GM23248 (cell line): ENCODE measurements at regions not wholly inside any gene's neighbourhood (a gene's known extent, or its start where the extent isn't known, plus 50 kb on each side); places are given as distances from the start of the nearest gene placed in this dataset.

ENCODE experiments used
- DNase-seq: peaks from one replicate; pipeline ENCODE4 v3.0.0-alpha.2; 2015
- H2AFZ ChIP-seq: fragments of 200-600 bp; sonication (generic); 2 replicates; pipeline ENCODE4 v1.6.1; 2016; ENCODE audit warnings: antibody characterized with exemption
- H3F3A ChIP-seq: fragments of 200-600 bp; sonication (generic); 2 replicates; pipeline ENCODE4 v1.6.1; 2016; ENCODE audit warnings: mild to moderate bottlenecking, antibody characterized with exemption, mixed run types; ENCODE audit not compliant: insufficient read depth
- H3K27ac ChIP-seq: fragments of 200-600 bp; sonication (generic); 2 replicates; pipeline ENCODE4 v1.5.1; 2016; ENCODE audit warnings: mild to moderate bottlenecking
- H3K27me3 ChIP-seq: fragments of 200-600 bp; sonication (generic); replicated peaks from 2 replicates; pipeline ENCODE4 v1.6.1; 2016; ENCODE audit warnings: mild to moderate bottlenecking; ENCODE audit not compliant: insufficient read depth
- H3K36me3 ChIP-seq: fragments of 200-600 bp; sonication (generic); 2 replicates; pipeline ENCODE4 v1.6.1; 2016; ENCODE audit warnings: low read depth, mild to moderate bottlenecking
- H3K4me1 ChIP-seq: fragments of 200-600 bp; sonication (generic); 2 replicates; pipeline ENCODE4 v1.6.1; 2016; ENCODE audit warnings: mild to moderate bottlenecking; ENCODE audit not compliant: insufficient read depth
- H3K4me2 ChIP-seq: fragments of 200-600 bp; sonication (generic); one replicate; pipeline ENCODE4 v1.6.1; 2016; ENCODE audit warnings: mild to moderate bottlenecking; ENCODE audit not compliant: unreplicated experiment
- H3K4me3 ChIP-seq: fragments of 200-600 bp; sonication (generic); 2 replicates; pipeline ENCODE4 v1.5.1; 2016; ENCODE audit warnings: mild to moderate bottlenecking
- H3K79me2 ChIP-seq: fragments of 200-600 bp; sonication (generic); 2 replicates; pipeline ENCODE4 v1.6.1; 2016; ENCODE audit warnings: mild to moderate bottlenecking; ENCODE audit not compliant: insufficient read depth
- H3K9ac ChIP-seq: fragments of 200-600 bp; sonication (generic); 2 replicates; pipeline ENCODE4 v1.6.1; 2016; ENCODE audit warnings: mild to moderate bottlenecking
- H3K9me2 ChIP-seq: fragments of 200-600 bp; sonication (generic); 2 replicates; pipeline ENCODE4 v1.6.1; 2016; ENCODE audit warnings: mixed run types, mild to moderate bottlenecking, moderate library complexity; ENCODE audit not compliant: insufficient read depth
- H3K9me3 ChIP-seq: fragments of 200-600 bp; sonication (generic); one replicate; pipeline ENCODE4 v1.6.1; 2017; ENCODE audit warnings: low read depth
- H4K20me1 ChIP-seq: fragments of 200-600 bp; sonication (generic); 2 replicates; pipeline ENCODE4 v1.6.0; 2016; ENCODE audit not compliant: insufficient read depth
- EZH2 ChIP-seq: fragments of 200-600 bp; sonication (generic); IDR thresholded peaks from 2 replicates; pipeline ENCODE4 v1.6.1; 2018; ENCODE audit warnings: antibody characterized with exemption, mild to moderate bottlenecking; ENCODE audit not compliant: insufficient read depth, poor library complexity, severe bottlenecking
- EZH2phosphoT487 ChIP-seq: fragments of 200-600 bp; sonication (generic); IDR thresholded peaks from 2 replicates; pipeline ENCODE4 v1.6.1; 2018; ENCODE audit warnings: antibody characterized with exemption, moderate library complexity, mild to moderate bottlenecking, low read depth; ENCODE audit not compliant: insufficient read depth
- WGBS, 2 experiments: methylation state at CpG; one replicate each; pipeline ENCODE4 v1.1.6; 2015 to 2017; ENCODE audit warnings: low lambda C conversion rate in 2 of 2, low coverage in 1 of 2; ENCODE audit errors: missing lambda C conversion rate in 2 of 2; 5-methylcytosine and 5-hydroxymethylcytosine counted together
- in situ Hi-C: fragments of 300-500 bp; cut with MboI; formaldehyde crosslinking; loops from 2 replicates; pipeline ENCODE4 v1.15.0; 2020

GRCh38 chr2:217331523-217332416 is 471.9 kb upstream of the TNP1 start:
- Histone ChIP-seq H3K4me3 (no peak overlapping the region), H2AFZ (peak overlapping the region; percentile 25; the same call in 1 of the 2 replicates), H3K9me3 (no peaks in the 10 kb centered on the region), H3K27ac (no peak overlapping the region), H3K4me1 (peaks cover 20% of the 10 kb centered on the region), H3K27me3 (no peaks in the 10 kb centered on the region), H4K20me1 (no peaks in the 10 kb centered on the region), H3K9ac (no peak overlapping the region), H3K36me3 (no peaks in the 10 kb centered on the region), H3F3A (peaks cover 11% of the 10 kb centered on the region), H3K9me2 (no peaks in the 10 kb centered on the region), H3K79me2 (no peaks in the 10 kb centered on the region), H3K4me2 (peak overlapping the region; percentile 4)
- in situ Hi-C loops, result no loop called here
- TF ChIP-seq EZH2 (no peak), EZH2phosphoT487 (no peak)
- DNase-seq, result peak; percentile 61
- 39 to 46% methylated on average over 3 of the region's 3 CpGs for WGBS, 2 experiments

- no peaks in the 10 kb centered on the region for H3K36me3 ChIP-seq
- WGBS, 2 experiments, result 96 to 97% methylated on average over 9 of the region's 9 CpGs
- in situ Hi-C loops, result no loop called here
- H3K9me2 ChIP-seq, result no peaks in the 10 kb centered on the region
- no peaks in the 10 kb centered on the region for H3K27me3 ChIP-seq
- no peaks in the 10 kb centered on the region for H4K20me1 ChIP-seq
- H3K9ac ChIP-seq, result no peak overlapping the region
- H3K79me2 ChIP-seq, result no peaks in the 10 kb centered on the region
- H3K27ac ChIP-seq, result no peak overlapping the region
- no peak overlapping the region for H3K4me2 ChIP-seq
- peaks cover 11% of the 10 kb centered on the region for H3F3A ChIP-seq
- DNase-seq, result no peak
- H3K4me3 ChIP-seq, result no peak overlapping the region
- no peak overlapping the region for H2AFZ ChIP-seq
- H3K4me1 ChIP-seq, result peaks cover 30% of the 10 kb centered on the region
- TF ChIP-seq EZH2phosphoT487 (no peak), EZH2 (no peak)
- no peaks in the 10 kb centered on the region for H3K9me3 ChIP-seq
Observed at GRCh38 chr2:217330647-217331046, 470.8 kb upstream of the TNP1 start.

DNA sequence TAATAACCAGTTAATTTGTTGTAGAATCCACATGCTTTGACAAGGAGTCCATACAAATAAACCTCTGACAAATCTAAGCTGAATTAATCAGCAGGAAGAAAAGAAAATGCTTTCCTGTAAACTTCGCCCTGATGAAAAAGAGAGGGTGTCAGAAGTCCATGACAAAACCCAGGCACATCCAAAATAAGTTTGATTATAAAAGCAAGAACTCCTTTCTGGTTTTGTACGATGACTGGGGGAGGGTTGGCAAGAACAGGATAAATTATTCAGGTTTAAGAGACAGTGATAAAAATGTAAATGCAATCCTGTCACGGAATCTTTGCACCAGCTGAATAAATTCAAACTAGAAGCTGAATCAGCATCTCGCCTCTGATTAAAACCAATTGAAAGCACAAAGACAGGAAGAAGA is 469.2 kb upstream of the TNP1 start:
- H3K4me2 ChIP-seq, result no peak overlapping the region
- in situ Hi-C loops, result no loop called here

GRCh38 chr2:217328622-217328978 is 468.7 kb upstream of the TNP1 start:
- Histone ChIP-seq H3K27me3 (no peaks in the 10 kb centered on the region), H3K27ac (no peak overlapping the region)

More for the DNA sequence above, 469.2 kb upstream of the TNP1 start:
- H3K79me2 ChIP-seq, result no peaks in the 10 kb centered on the region
- H3K9me3 ChIP-seq, result no peaks in the 10 kb centered on the region
- H3K9me2 ChIP-seq, result no peaks in the 10 kb centered on the region
- H2AFZ ChIP-seq, result no peak overlapping the region
- no peak overlapping the region for H3K9ac ChIP-seq
- no peaks in the 10 kb centered on the region for H3K36me3 ChIP-seq
- WGBS, 2 experiments, result 47 to 60% methylated on average over 4 of the region's 4 CpGs
- H3F3A ChIP-seq, result peaks cover 11% of the 10 kb centered on the region
- no peaks in the 10 kb centered on the region for H4K20me1 ChIP-seq
- no peaks in the 10 kb centered on the region for H3K27me3 ChIP-seq
- no peak for DNase-seq
- H3K27ac ChIP-seq, result no peak overlapping the region
- TF ChIP-seq EZH2 (no peak), EZH2phosphoT487 (no peak)
- H3K4me1 ChIP-seq, result peaks cover 30% of the 10 kb centered on the region
- H3K4me3 ChIP-seq, result no peak overlapping the region

More at GRCh38 chr2:217328622-217328978, 468.7 kb upstream of the TNP1 start:
- no peak overlapping the region for H3K9ac ChIP-seq
- peaks cover 30% of the 10 kb centered on the region for H3K4me1 ChIP-seq
- H3K9me2 ChIP-seq, result no peaks in the 10 kb centered on the region
- no peak overlapping the region for H2AFZ ChIP-seq
- no peak overlapping the region for H3K4me3 ChIP-seq
- H4K20me1 ChIP-seq, result no peaks in the 10 kb centered on the region
- DNase-seq, result no peak
- no peaks in the 10 kb centered on the region for H3K79me2 ChIP-seq
- in situ Hi-C loops, result no loop called here
- WGBS, 2 experiments, result 81 to 85% methylated on average over 2 of the region's 2 CpGs
- H3K36me3 ChIP-seq, result no peaks in the 10 kb centered on the region
- H3K4me2 ChIP-seq, result no peak overlapping the region
- H3K9me3 ChIP-seq, result no peaks in the 10 kb centered on the region
- TF ChIP-seq EZH2phosphoT487 (no peak), EZH2 (no peak)
- peaks cover 11% of the 10 kb centered on the region for H3F3A ChIP-seq
